Large intestine (tissue), 3 donors: ENCODE measurements at regions not wholly inside any gene's neighbourhood (a gene's known extent, or its start where the extent isn't known, plus 50 kb on each side); places are given as distances from the start of the nearest gene placed in this dataset.
A peak's percentile ranks its signal among the peaks of the same experiment; 100 is the strongest.

Experiments
- DNase-seq, 2 donors: peaks; one replicate each; pipeline versions ENCODE4 v3.0.0 to v3.0.0-alpha.2; 2013
- H3K27ac ChIP-seq: one replicate; pipeline ENCODE4 v1.5.1; 2013; ENCODE audit warnings: low read length
- H3K27me3 ChIP-seq: 2 replicates; pipeline ENCODE4 v1.6.1; 2013; ENCODE audit warnings: low read length; ENCODE audit not compliant: control insufficient read depth, insufficient read depth
- H3K36me3 ChIP-seq: 2 replicates; pipeline ENCODE4 v1.6.1; 2013; ENCODE audit warnings: low read length; ENCODE audit not compliant: control insufficient read depth, insufficient read depth
- H3K4me1 ChIP-seq: one replicate; pipeline ENCODE4 v1.6.1; 2013; ENCODE audit warnings: low read length; ENCODE audit not compliant: control insufficient read depth, insufficient read depth
- H3K4me3 ChIP-seq: one replicate; pipeline ENCODE4 v1.5.1; 2013; ENCODE audit warnings: low read length
- H3K9me3 ChIP-seq: one replicate; pipeline ENCODE4 v1.6.1; 2013; ENCODE audit warnings: mild to moderate bottlenecking, low read depth, low read length, moderate library complexity; ENCODE audit not compliant: control insufficient read depth
- WGBS: methylation state at CpG from one replicate; pipeline ENCODE4 v1.1.5; 2013; ENCODE audit warnings: low lambda C conversion rate; ENCODE audit not compliant: insufficient coverage; 5-methylcytosine and 5-hydroxymethylcytosine counted together

GRCh38 chr4:30952526-30953219, 232.5 kb downstream of the PCDH7 start:
- WGBS = 20% methylated on average over 1 of the region's 4 CpGs
- peak overlapping the region; percentile 77 for H3K27ac ChIP-seq
- no peaks in the 10 kb centered on the region for H3K36me3 ChIP-seq
- peak; percentile 36 to 72 for DNase-seq
- no peaks in the 10 kb centered on the region for H3K9me3 ChIP-seq
- peaks cover 18% of the 10 kb centered on the region for H3K4me1 ChIP-seq
- H3K27me3 ChIP-seq = no peaks in the 10 kb centered on the region
- H3K4me3 ChIP-seq = no peak overlapping the region

GRCh38 chr4:30953799-30954198, 233.6 kb downstream of the PCDH7 start:
- DNase-seq = no peak
- no CpG with 5 or more reads among the region's 1 CpG for WGBS
- H3K9me3 ChIP-seq = no peaks in the 10 kb centered on the region
- no peaks in the 10 kb centered on the region for H3K36me3 ChIP-seq
- H3K27ac ChIP-seq = no peak overlapping the region
- H3K4me3 ChIP-seq = no peak overlapping the region
- H3K4me1 ChIP-seq = peaks cover 18% of the 10 kb centered on the region
- no peaks in the 10 kb centered on the region for H3K27me3 ChIP-seq

- Histone ChIP-seq H3K27ac (no peak overlapping the region), H3K4me3 (no peak overlapping the region), H3K27me3 (no peaks in the 10 kb centered on the region), H3K4me1 (peaks cover 7% of the 10 kb centered on the region), H3K9me3 (no peaks in the 10 kb centered on the region), H3K36me3 (no peaks in the 10 kb centered on the region)
- WGBS = 97% methylated on average over 6 of the region's 6 CpGs
- no peak for DNase-seq
Measured at GRCh38 chr4:30956916-30957315, 236.7 kb downstream of the PCDH7 start.

GRCh38 chr4:30957706-30958105, 237.5 kb downstream of the PCDH7 start:
- Histone ChIP-seq H3K4me1 (peaks cover under 1% of the 10 kb centered on the region), H3K27ac (no peak overlapping the region), H3K36me3 (no peaks in the 10 kb centered on the region), H3K4me3 (no peak overlapping the region), H3K9me3 (no peaks in the 10 kb centered on the region), H3K27me3 (no peaks in the 10 kb centered on the region)
- whole genome bisulfite sequencing = 80% methylated on average over 2 of the region's 4 CpGs
- no peak for DNase-seq

GRCh38 chr4:30959781-30960485, 239.8 kb downstream of the PCDH7 start:
- DNase-seq = no peak
- Histone ChIP-seq H3K27ac (no peak overlapping the region), H3K4me1 (no peaks in the 10 kb centered on the region), H3K27me3 (no peaks in the 10 kb centered on the region), H3K36me3 (no peaks in the 10 kb centered on the region), H3K4me3 (no peak overlapping the region), H3K9me3 (no peaks in the 10 kb centered on the region)
- 92% methylated on average over 2 of the region's 3 CpGs for WGBS

GRCh38 chr4:30962939-30963338, 242.8 kb downstream of the PCDH7 start:
- no peaks in the 10 kb centered on the region for H3K9me3 ChIP-seq
- H3K27me3 ChIP-seq = no peaks in the 10 kb centered on the region
- no peaks in the 10 kb centered on the region for H3K36me3 ChIP-seq
- H3K4me3 ChIP-seq = no peak overlapping the region
- no peaks in the 10 kb centered on the region for H3K4me1 ChIP-seq
- peak; percentile 63 to 83 for DNase-seq
- no peak overlapping the region for H3K27ac ChIP-seq

- H3K27ac ChIP-seq = no peak overlapping the region
- no peaks in the 10 kb centered on the region for H3K27me3 ChIP-seq
- no peak overlapping the region for H3K4me3 ChIP-seq
- WGBS = 17% methylated on average over 3 of the region's 5 CpGs
- H3K36me3 ChIP-seq = no peaks in the 10 kb centered on the region
- H3K4me1 ChIP-seq = no peaks in the 10 kb centered on the region
- no peak for DNase-seq
- H3K9me3 ChIP-seq = no peaks in the 10 kb centered on the region
Measured at GRCh38 chr4:30968926-30969325, 248.8 kb downstream of the PCDH7 start.

- Histone ChIP-seq H3K4me1 (no peaks in the 10 kb centered on the region), H3K9me3 (no peaks in the 10 kb centered on the region), H3K4me3 (no peak overlapping the region), H3K36me3 (no peaks in the 10 kb centered on the region), H3K27ac (no peak overlapping the region), H3K27me3 (no peaks in the 10 kb centered on the region)
- no peak for DNase-seq
- WGBS = 100% methylated on average over 1 of the region's 3 CpGs
Measured at GRCh38 chr4:30972542-30972941, 252.4 kb downstream of the PCDH7 start.

- no peak for DNase-seq
- Histone ChIP-seq H3K27ac (no peak overlapping the region), H3K9me3 (no peaks in the 10 kb centered on the region), H3K27me3 (no peaks in the 10 kb centered on the region), H3K36me3 (no peaks in the 10 kb centered on the region), H3K4me3 (no peak overlapping the region), H3K4me1 (no peaks in the 10 kb centered on the region)
Measured at GRCh38 chr4:30973993-30974392, 253.8 kb downstream of the PCDH7 start.

GRCh38 chr4:30979402-30979801, 259.2 kb downstream of the PCDH7 start:
- Histone ChIP-seq H3K4me1 (no peaks in the 10 kb centered on the region), H3K27ac (no peak overlapping the region), H3K4me3 (no peak overlapping the region), H3K27me3 (no peaks in the 10 kb centered on the region), H3K36me3 (no peaks in the 10 kb centered on the region), H3K9me3 (no peaks in the 10 kb centered on the region)
- DNase-seq = no peak
- 79% methylated on average over 2 of the region's 2 CpGs for WGBS

- Histone ChIP-seq H3K4me1 (no peaks in the 10 kb centered on the region), H3K4me3 (no peak overlapping the region), H3K36me3 (no peaks in the 10 kb centered on the region), H3K9me3 (no peaks in the 10 kb centered on the region), H3K27me3 (no peaks in the 10 kb centered on the region), H3K27ac (no peak overlapping the region)
- peak in 1 of 2 donors; percentile 2 for DNase-seq
- WGBS = no CpG with 5 or more reads among the region's 1 CpG
Measured at GRCh38 chr4:30989508-30989907, 269.3 kb downstream of the PCDH7 start.
